Left ventricle myocardium inferior (tissue), 1 donor: ENCODE measurements at regions not wholly inside any gene's neighbourhood (a gene's known extent, or its start where the extent isn't known, plus 50 kb on each side); places are given as distances from the start of the nearest gene placed in this dataset.

Source experiments
- DNase-seq: peaks from one replicate; pipeline ENCODE4 v3.0.0-alpha.2; 2020
- H3K27ac ChIP-seq: fragments of 200-600 bp; replicated peaks from 2 replicates; pipeline ENCODE4 v1.8.0; 2021
- H3K27me3 ChIP-seq: fragments of 200-600 bp; 2 replicates; pipeline ENCODE4 v1.8.0; 2021; ENCODE audit warnings: low read depth
- H3K36me3 ChIP-seq: fragments of 200-600 bp; 2 replicates; pipeline ENCODE4 v1.8.0; 2021
- H3K4me1 ChIP-seq: fragments of 200-600 bp; 2 replicates; pipeline ENCODE4 v1.8.0; 2021
- H3K4me3 ChIP-seq: fragments of 200-600 bp; 2 replicates; pipeline ENCODE4 v1.8.0; 2021; ENCODE audit warnings: mild to moderate bottlenecking, moderate library complexity
- H3K9me3 ChIP-seq: fragments of 200-600 bp; replicated peaks from 2 replicates; pipeline ENCODE4 v1.8.0; 2021
- CTCF ChIP-seq: fragments of 200-600 bp; IDR thresholded peaks from 2 replicates; pipeline ENCODE4 v1.8.0; 2021; ENCODE audit warnings: antibody characterized with exemption, mild to moderate bottlenecking, borderline replicate concordance
- intact Hi-C: fragments of 100-400 bp; cut with micrococcal nuclease; formaldehyde crosslinking; loops from one replicate; pipeline ENCODE4 v1.11.0; 2022
- donor health status: DM: no; HTN: yes; CAD: no; lungs with severe emphysema.

- no peak overlapping the region for H3K27ac ChIP-seq
- no peak overlapping the region for H3K4me3 ChIP-seq
- DNase-seq: no peak
- no peaks in the 10 kb centered on the region for H3K36me3 ChIP-seq
- H3K4me1 ChIP-seq: no peaks in the 10 kb centered on the region
- TF ChIP-seq CTCF: no peak
- intact Hi-C loops: no loop called here
- H3K27me3 ChIP-seq: no peaks in the 10 kb centered on the region
- H3K9me3 ChIP-seq: peaks cover 8% of the 10 kb centered on the region
These were observed 381.2 kb downstream of the ARHGEF28 start for GRCh38 chr5:74007193-74007592.

GRCh38 chr5:73999297-73999696 lies 373.3 kb downstream of the ARHGEF28 start:
- intact Hi-C loops: no loop called here
- no peak overlapping the region for H3K4me3 ChIP-seq
- no peaks in the 10 kb centered on the region for H3K4me1 ChIP-seq
- TF ChIP-seq CTCF: no peak
- H3K27ac ChIP-seq: no peak overlapping the region
- peaks cover 8% of the 10 kb centered on the region for H3K9me3 ChIP-seq
- no peak for DNase-seq
- no peaks in the 10 kb centered on the region for H3K36me3 ChIP-seq
- H3K27me3 ChIP-seq: peaks cover 4% of the 10 kb centered on the region

- no peak for DNase-seq
- peaks cover 4% of the 10 kb centered on the region for H3K27me3 ChIP-seq
- TF ChIP-seq CTCF: no peak
- no peak overlapping the region for H3K27ac ChIP-seq
- peaks cover 6% of the 10 kb centered on the region for H3K9me3 ChIP-seq
- intact Hi-C loops: no loop called here
- no peak overlapping the region for H3K4me3 ChIP-seq
- no peaks in the 10 kb centered on the region for H3K36me3 ChIP-seq
- no peaks in the 10 kb centered on the region for H3K4me1 ChIP-seq
These were observed 372.5 kb downstream of the ARHGEF28 start for GRCh38 chr5:73998489-73998888.

GRCh38 chr5:73997960-73998359 lies 372.0 kb downstream of the ARHGEF28 start:
- Histone ChIP-seq H3K4me3 (no peak overlapping the region), H3K27me3 (peaks cover 4% of the 10 kb centered on the region), H3K36me3 (no peaks in the 10 kb centered on the region), H3K4me1 (no peaks in the 10 kb centered on the region), H3K27ac (no peak overlapping the region), H3K9me3 (peaks cover under 1% of the 10 kb centered on the region)
- intact Hi-C loops: no loop called here
- DNase-seq: no peak
- TF ChIP-seq CTCF: no peak

GRCh38 chr5:73996151-73996755 lies 370.3 kb downstream of the ARHGEF28 start:
- no peaks in the 10 kb centered on the region for H3K9me3 ChIP-seq
- no peak for DNase-seq
- H3K36me3 ChIP-seq: no peaks in the 10 kb centered on the region
- peaks cover 7% of the 10 kb centered on the region for H3K27me3 ChIP-seq
- intact Hi-C loops: no loop called here
- no peaks in the 10 kb centered on the region for H3K4me1 ChIP-seq
- H3K27ac ChIP-seq: no peak overlapping the region
- TF ChIP-seq CTCF: no peak
- H3K4me3 ChIP-seq: no peak overlapping the region

- H3K9me3 ChIP-seq: no peaks in the 10 kb centered on the region
- H3K4me1 ChIP-seq: no peaks in the 10 kb centered on the region
- H3K36me3 ChIP-seq: no peaks in the 10 kb centered on the region
- no peak overlapping the region for H3K27ac ChIP-seq
- H3K27me3 ChIP-seq: peaks cover 7% of the 10 kb centered on the region
- no peak for DNase-seq
- intact Hi-C loops: no loop called here
- TF ChIP-seq CTCF: no peak
- H3K4me3 ChIP-seq: no peak overlapping the region
These were observed 369.0 kb downstream of the ARHGEF28 start for GRCh38 chr5:73994963-73995362.
